Stimulated activated naive CD8-positive, alpha-beta T cell treated with anti-CD3 and anti-CD28 coated beads, Interleukin-15, amount 100 ng/mL, for 72 hours (primary cell): ENCODE measurements at regions not wholly inside any gene's neighbourhood (a gene's known extent, or its start where the extent isn't known, plus 50 kb on each side); places are given as distances from the start of the nearest gene placed in this dataset.

Experiments
- ATAC-seq: fragments of 150-1000 bp; cut with Tn5 transposase; 2 replicates; pipeline ENCODE4 v1.10.0; 2021; ENCODE audit warnings: mild to moderate bottlenecking, moderate library complexity
- DNase-seq, 2 donors: peaks; one replicate each; pipeline ENCODE4 v3.0.0; 2021 to 2022
- H3K27ac Mint-ChIP-seq, 2 donors: one replicate each; pipeline ENCODE4 v1.8.0; 2022; ENCODE audit warnings: mild to moderate bottlenecking in 2 of 2, mixed read lengths in 2 of 2, moderate library complexity in 2 of 2
- H3K27me3 Mint-ChIP-seq: one replicate; pipeline ENCODE4 v1.8.0; 2022; ENCODE audit warnings: mixed read lengths
- H3K4me1 Mint-ChIP-seq: one replicate; pipeline ENCODE4 v1.8.0; 2022; ENCODE audit warnings: mild to moderate bottlenecking, mixed read lengths
- H3K4me3 Mint-ChIP-seq, 2 donors: one replicate each; pipeline ENCODE4 v1.8.0; 2022; ENCODE audit warnings: mild to moderate bottlenecking in 2 of 2, mixed read lengths in 2 of 2, moderate library complexity in 1 of 2
- H3K9me3 Mint-ChIP-seq, 2 donors: one replicate each; pipeline ENCODE4 v1.8.0; 2022; ENCODE audit warnings: mixed read lengths in 2 of 2

DNA sequence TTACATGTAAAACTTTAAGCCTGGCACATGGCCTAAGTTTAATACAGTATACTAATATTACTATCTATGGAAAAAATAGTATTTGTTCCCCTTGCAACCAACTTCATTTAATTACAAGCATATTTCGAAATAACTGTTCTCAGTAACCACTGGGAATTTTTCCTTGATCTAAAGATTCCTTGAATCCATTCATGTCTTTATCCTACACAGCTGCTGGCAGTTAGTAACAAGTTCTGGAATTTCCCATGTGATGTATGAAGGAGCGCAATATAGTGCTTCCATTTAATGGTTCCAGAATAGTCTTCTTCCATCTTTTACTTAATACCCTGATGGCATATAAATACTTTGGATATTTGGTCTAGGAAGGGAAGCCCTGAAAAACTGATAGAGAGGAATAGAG lies 136.5 kb downstream of the AASDH start:
- ATAC-seq (no peak), DNase-seq (no peak)
- Mint-ChIP-seq H3K27me3 (peaks cover 27% of the 10 kb centered on the region), H3K4me1 (no peaks in the 10 kb centered on the region), H3K9me3 (no peaks in the 10 kb centered on the region), H3K27ac (no peak overlapping the region), H3K4me3 (no peak overlapping the region)

DNA sequence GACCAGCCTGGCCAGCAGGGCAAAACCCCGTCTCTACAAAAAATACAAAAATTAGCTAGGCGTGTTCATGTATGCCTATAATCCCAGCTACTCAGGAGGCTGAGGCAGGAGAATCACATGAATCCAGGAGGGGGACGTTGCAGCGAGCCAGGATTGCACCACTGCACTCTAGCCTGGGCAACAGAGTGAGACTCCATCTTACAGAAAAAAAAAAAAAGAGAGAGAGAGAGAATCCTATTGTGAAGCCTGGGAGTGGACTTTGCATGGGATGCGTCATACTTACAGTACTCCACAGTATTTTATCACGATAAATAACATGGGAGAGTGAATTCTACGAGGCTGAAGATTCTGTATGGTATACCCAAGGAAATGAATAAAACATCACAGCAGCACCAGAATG lies 139.6 kb downstream of the AASDH start:
- H3K4me3 Mint-ChIP-seq, result no peak overlapping the region
- ATAC-seq (no peak), DNase-seq (no peak)
- peaks cover 32% of the 10 kb centered on the region for H3K27me3 Mint-ChIP-seq
- H3K4me1 Mint-ChIP-seq, result no peaks in the 10 kb centered on the region
- no peaks in the 10 kb centered on the region for H3K9me3 Mint-ChIP-seq
- H3K27ac Mint-ChIP-seq, result no peak overlapping the region

DNA sequence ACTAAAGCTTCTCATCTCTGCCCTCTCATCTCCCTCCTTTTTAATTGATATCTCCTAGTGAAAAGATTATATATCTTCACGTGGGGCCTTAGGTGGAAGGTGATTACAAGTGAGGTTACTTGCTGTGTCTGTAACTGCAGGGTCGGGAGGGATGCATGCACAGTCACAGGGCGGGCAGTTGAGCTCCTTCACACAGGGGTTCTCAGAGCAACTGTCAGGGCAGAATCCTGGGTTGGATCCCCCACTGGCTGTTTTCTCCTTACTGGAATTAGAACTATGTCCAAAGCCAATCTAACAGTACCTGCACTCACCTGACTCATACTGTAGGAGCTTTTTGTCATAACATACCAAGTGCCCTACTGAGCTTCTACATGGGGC lies 141.1 kb downstream of the AASDH start:
- no peak overlapping the region for H3K27ac Mint-ChIP-seq

DNA sequence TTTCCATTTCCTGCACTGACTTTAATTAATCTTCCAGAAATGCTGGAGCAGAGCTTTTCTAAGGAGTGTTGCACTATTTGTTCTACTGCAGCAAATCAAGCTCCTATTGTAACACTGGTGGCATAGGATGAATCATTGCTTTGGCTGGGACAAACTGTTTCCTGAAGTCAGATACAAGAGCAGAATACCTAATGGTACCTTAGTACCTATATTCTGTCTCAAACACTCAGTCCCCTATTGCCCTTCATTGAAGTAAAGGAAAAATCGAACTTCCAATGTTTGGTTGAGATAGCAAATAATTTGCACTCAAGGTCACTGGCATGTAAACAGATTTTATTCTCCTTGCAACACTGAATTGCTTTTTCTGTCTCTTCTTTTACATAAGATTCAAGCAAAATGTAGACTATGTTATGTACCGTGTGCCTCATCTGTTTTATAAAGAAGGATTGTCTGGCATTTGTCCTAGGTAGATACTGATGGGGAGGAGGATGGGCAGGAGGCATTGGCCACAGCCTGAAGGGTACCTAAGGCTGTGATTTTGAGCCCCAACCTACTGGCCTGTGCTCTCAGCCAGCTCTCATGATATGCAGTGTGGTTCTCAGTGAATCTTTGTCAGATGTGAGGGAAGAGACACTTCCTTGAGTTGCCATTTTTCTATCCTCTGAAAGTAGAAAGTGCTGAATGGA lies 141.6 kb downstream of the AASDH start:
- no peak overlapping the region for H3K4me3 Mint-ChIP-seq
- ATAC-seq (no peak), DNase-seq (no peak)
- H3K9me3 Mint-ChIP-seq, result no peaks in the 10 kb centered on the region
- peaks cover 38% of the 10 kb centered on the region for H3K27me3 Mint-ChIP-seq
- no peaks in the 10 kb centered on the region for H3K4me1 Mint-ChIP-seq
- H3K27ac Mint-ChIP-seq, result no peak overlapping the region

More for the DNA sequence above, 141.1 kb downstream of the AASDH start:
- no peak for ATAC-seq
- no peaks in the 10 kb centered on the region for H3K9me3 Mint-ChIP-seq
- no peaks in the 10 kb centered on the region for H3K4me1 Mint-ChIP-seq
- peaks cover 38% of the 10 kb centered on the region for H3K27me3 Mint-ChIP-seq
- H3K4me3 Mint-ChIP-seq, result no peak overlapping the region
- DNase-seq, result no peak

DNA sequence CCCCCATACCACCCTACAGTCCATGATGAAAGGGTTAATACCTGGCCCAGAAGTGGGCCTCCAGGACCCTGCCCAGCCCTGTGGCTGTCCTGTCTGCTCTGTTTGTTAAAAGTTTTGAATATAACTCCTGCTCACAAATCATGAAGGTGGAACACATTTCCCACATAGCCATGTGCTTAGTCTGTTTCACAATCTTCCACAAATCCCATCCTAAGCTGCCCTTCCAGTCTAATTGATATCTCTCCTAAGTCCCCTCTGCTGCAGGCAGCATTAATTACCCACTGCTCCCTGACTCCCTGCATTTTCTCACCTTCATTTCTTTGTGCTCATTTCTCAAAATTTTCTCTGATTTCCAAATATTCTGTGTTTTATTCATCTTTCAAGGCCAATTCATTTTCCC lies 142.6 kb downstream of the AASDH start:
- no peaks in the 10 kb centered on the region for H3K4me1 Mint-ChIP-seq
- H3K27ac Mint-ChIP-seq, result no peak overlapping the region
- H3K4me3 Mint-ChIP-seq, result no peak overlapping the region
- no peaks in the 10 kb centered on the region for H3K9me3 Mint-ChIP-seq
- peaks cover 38% of the 10 kb centered on the region for H3K27me3 Mint-ChIP-seq
- ATAC-seq, result no peak
- no peak for DNase-seq

DNA sequence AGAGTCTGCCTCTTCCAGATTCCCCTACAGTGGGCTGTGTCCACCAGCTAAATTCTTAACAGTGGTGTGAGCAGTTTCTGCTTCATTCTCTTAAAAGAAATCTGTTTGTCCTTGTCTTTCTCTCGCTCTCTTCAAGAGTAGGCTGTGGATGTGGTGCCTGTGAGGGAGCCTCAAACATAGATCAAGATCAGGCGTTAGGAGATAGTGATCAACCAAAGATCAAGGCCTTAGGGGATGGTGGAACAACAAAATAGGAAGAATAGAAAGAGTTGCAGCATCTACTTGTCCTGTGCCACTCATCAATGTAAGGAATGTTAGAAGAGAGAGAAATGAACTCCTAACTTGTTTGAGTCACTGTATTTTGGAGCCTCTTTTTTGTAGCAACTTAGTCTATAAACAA lies 144.2 kb downstream of the AASDH start:
- ATAC-seq (no peak), DNase-seq (no peak)
- Mint-ChIP-seq H3K27me3 (peaks cover 38% of the 10 kb centered on the region), H3K4me3 (no peak overlapping the region), H3K27ac (no peak overlapping the region), H3K9me3 (no peaks in the 10 kb centered on the region), H3K4me1 (no peaks in the 10 kb centered on the region)

DNA sequence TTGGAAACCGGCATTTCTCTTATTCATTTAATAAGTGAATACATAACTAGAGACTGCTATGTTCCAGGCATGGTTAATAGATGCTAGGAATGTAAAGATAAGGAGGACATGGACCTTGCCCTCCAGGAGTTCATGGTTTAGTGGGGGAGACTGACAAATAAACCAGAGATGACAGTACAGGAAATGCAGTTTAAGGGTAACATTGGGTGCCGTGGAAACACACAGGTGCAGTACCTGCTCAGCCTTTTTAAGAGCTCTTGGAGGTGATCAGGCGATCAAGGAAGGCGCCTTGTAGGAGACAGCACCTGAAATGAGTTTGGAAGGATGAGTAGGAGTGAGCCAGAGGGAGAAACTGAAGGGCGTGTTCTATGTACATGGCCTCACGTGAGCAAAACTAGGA lies 145.8 kb downstream of the AASDH start:
- H3K4me1 Mint-ChIP-seq, result no peaks in the 10 kb centered on the region
- no peak for ATAC-seq
- H3K9me3 Mint-ChIP-seq, result no peaks in the 10 kb centered on the region
- no peak overlapping the region for H3K4me3 Mint-ChIP-seq
- no peak for DNase-seq
- peak overlapping the region in 1 of 2 donors; percentile 82 for H3K27ac Mint-ChIP-seq
- peaks cover 28% of the 10 kb centered on the region for H3K27me3 Mint-ChIP-seq

DNA sequence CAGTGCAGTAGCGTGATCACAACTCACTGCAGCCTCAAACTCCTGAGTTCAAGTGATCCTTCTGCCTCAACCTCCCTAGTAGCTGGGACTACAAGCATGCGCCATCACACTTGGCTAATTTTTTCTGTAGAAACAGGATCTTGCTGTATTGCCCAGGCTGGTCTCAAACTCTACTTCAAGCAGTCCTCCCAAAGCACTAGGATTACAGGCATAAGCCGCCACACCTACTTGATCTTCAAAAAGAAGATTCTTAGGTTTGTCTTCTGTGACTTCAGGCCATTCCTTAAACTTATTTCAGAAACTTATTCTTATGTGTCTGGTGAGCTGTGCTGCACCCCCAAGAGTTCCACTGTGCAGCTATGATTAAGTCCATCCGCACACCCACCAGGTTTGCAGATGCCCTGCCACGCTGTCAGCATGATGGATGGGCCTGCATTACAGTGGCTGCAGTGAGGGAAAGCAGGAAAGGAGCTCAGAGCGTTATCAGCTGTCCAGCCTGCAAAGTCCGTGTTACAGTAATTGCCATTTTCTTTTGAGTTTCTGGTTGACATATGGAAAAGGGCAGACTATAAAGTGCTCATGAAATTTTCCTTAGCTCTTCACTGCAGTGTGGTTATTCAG lies 146.6 kb downstream of the AASDH start:
- no peaks in the 10 kb centered on the region for H3K4me1 Mint-ChIP-seq
- ATAC-seq (no peak), DNase-seq (no peak)
- peaks cover 19% of the 10 kb centered on the region for H3K27me3 Mint-ChIP-seq
- no peak overlapping the region for H3K4me3 Mint-ChIP-seq
- H3K27ac Mint-ChIP-seq, result no peak overlapping the region
- H3K9me3 Mint-ChIP-seq, result no peaks in the 10 kb centered on the region

DNA sequence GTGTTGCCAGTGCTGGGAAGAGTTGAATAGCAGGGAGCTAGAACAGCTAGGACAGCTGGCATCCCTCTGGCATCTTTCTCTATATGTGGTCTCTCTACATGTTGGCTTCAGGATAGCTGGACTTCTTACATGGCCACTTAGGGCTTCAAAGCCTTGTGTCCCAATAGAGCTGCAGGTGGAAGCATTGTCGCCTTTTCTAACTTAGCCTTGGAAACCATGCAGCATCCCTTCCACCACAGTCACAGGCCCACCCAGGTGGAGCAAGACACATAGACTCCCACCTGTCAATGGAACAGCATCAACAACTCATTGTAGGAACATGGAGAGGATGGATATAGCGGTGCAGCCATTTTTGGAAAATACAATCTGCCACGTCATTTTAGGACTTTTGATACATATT lies 149.0 kb downstream of the AASDH start:
- ATAC-seq (no peak), DNase-seq (no peak)
- Mint-ChIP-seq H3K27ac (no peak overlapping the region), H3K27me3 (peaks cover 7% of the 10 kb centered on the region), H3K4me1 (no peaks in the 10 kb centered on the region), H3K4me3 (no peak overlapping the region), H3K9me3 (no peaks in the 10 kb centered on the region)

DNA sequence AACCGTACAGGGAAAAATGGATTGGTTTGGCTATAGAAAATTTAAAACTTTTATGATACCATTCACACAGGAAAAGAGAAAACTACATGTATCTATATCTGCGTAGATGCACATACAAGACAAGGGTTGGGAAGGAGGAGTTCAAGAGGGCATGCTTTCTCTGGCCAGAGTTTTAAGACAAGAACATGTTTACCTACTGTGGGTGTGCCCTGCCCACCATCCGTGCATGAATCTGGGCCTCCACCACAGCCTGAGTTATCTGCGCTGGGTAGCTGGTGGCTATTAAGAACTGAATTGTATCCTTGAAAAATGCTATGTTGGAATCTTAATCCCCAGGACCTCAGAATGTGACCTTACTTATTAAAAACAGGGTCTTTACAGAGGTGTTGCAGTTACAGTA lies 151.6 kb downstream of the AASDH start:
- H3K9me3 Mint-ChIP-seq, result peaks cover 6 to 12% of the 10 kb centered on the region in 2 donors
- DNase-seq, result no peak
- H3K27me3 Mint-ChIP-seq, result no peaks in the 10 kb centered on the region
- no peak overlapping the region for H3K27ac Mint-ChIP-seq
- no peak overlapping the region for H3K4me3 Mint-ChIP-seq
- H3K4me1 Mint-ChIP-seq, result no peaks in the 10 kb centered on the region
- ATAC-seq, result no peak

DNA sequence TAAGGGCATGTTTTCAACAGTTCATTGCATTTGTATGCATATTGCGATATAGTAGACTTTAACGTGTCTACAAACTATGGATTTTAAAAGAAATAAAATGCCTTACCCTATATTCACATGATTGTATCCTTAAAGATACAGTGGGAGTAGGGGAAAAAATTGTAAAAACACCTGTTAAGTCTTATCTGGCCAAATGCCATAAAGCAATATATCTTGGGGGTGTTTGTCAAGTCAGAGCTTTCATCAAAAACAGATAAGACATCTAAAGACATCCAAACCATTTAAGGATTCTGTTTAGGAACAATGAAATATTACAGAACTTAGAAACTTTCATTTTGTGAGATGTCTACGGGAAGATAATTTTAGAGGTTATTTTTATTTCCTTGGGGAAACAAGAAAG lies 152.3 kb downstream of the AASDH start:
- ATAC-seq (no peak), DNase-seq (no peak)
- H3K27ac Mint-ChIP-seq, result no peak overlapping the region
- H3K27me3 Mint-ChIP-seq, result no peaks in the 10 kb centered on the region
- H3K4me3 Mint-ChIP-seq, result no peak overlapping the region
- peaks cover 6 to 12% of the 10 kb centered on the region in 2 donors for H3K9me3 Mint-ChIP-seq
- H3K4me1 Mint-ChIP-seq, result no peaks in the 10 kb centered on the region

DNA sequence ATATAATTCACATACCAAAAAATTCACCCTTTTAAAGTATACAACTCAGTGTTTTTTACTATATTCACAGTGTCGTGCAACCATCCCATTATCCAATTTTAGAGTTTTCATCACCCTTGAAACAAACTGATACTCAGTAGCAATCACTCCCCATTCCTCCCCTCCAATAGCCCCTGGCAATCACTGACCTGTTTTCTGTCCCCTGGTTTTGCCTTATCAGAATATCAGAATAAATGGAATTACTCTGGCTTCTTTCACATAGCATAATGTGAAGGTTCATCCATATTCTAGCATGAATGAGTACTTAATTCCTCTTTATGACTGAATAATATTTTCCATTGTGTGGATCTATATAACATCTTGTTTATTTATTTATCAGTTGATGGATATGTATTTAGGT lies 153.2 kb downstream of the AASDH start:
- ATAC-seq (no peak), DNase-seq (no peak)
- Mint-ChIP-seq H3K27ac (no peak overlapping the region), H3K9me3 (peaks cover 6 to 12% of the 10 kb centered on the region in 2 donors), H3K27me3 (peaks cover under 1% of the 10 kb centered on the region), H3K4me3 (no peak overlapping the region), H3K4me1 (no peaks in the 10 kb centered on the region)

DNA sequence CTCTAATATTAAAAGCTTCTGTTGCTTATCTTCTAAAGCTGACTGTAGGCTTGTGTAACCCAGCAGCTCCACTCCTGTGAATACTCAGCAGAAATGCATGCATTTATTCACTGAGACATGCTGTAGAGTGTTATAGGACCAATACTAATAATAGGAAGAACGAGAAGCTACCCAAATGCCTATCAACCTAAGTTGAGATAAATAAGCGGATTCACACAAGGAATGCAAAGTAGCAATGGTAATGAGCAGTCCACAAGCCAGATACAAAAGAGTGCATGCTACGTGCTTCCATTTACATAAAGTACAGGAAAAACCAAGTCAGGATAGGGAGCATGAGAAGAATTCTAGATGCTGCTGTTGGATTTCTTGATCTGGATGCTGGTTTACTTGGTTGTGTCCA lies 155.9 kb downstream of the AASDH start:
- no peaks in the 10 kb centered on the region for H3K4me1 Mint-ChIP-seq
- no peak for ATAC-seq
- no peak for DNase-seq

DNA sequence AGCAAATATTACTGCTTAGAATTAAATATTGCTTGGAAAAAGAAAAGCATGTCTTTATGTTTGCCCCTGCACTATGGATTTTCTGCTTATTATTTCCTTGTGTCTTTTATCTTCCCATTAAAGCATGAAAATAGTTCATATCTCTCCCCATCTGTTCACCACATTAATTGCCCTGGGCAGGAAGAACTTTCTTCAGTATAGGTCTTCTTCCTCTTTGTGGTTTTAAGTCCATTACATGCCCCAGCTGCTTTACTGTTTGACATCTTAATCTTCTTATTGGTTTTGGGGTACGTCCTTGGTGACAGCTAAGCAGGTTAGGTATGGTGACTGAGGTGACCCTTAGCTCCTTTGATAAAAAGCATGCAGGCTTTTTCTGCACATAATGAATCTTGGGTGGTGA lies 157.3 kb downstream of the AASDH start:
- peaks cover 6 to 12% of the 10 kb centered on the region in 2 donors for H3K9me3 Mint-ChIP-seq
- H3K4me3 Mint-ChIP-seq, result no peak overlapping the region
- no peak overlapping the region for H3K27ac Mint-ChIP-seq
- H3K27me3 Mint-ChIP-seq, result peaks cover 20% of the 10 kb centered on the region
- H3K4me1 Mint-ChIP-seq, result no peaks in the 10 kb centered on the region
- ATAC-seq (no peak), DNase-seq (no peak)

More for the DNA sequence above, 155.9 kb downstream of the AASDH start:
- Mint-ChIP-seq H3K9me3 (peaks cover 6 to 12% of the 10 kb centered on the region in 2 donors), H3K27ac (no peak overlapping the region), H3K27me3 (peaks cover 20% of the 10 kb centered on the region), H3K4me3 (no peak overlapping the region)

DNA sequence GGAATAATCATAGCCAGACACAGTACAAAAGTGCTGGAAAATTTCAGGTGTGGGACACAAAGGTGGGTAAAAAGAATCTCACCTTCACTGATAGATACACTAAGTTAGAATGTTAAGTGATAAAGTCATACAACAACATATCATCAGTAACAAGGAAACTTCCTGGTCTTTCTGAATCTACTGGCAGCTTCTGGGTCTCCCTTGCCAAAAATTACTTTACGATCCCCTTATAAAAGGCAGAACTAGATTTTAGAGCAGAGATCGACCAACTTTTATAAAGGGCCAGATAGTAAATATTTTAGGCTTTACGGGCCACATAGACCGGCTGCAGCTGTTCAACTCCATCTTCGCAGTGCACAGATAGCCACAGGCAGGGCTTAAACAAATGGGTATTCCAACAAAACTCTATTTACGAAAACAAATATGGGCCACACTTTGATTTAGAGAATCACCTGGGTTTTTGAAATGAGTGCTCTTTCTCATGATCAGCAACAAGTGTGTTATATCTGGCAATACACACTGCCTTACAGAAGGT lies 159.9 kb downstream of the AASDH start:
- Mint-ChIP-seq H3K4me1 (no peaks in the 10 kb centered on the region), H3K27me3 (peaks cover 20% of the 10 kb centered on the region), H3K27ac (no peak overlapping the region), H3K9me3 (peaks cover 6 to 11% of the 10 kb centered on the region in 2 donors), H3K4me3 (no peak overlapping the region)
- no peak for ATAC-seq
- no peak for DNase-seq

DNA sequence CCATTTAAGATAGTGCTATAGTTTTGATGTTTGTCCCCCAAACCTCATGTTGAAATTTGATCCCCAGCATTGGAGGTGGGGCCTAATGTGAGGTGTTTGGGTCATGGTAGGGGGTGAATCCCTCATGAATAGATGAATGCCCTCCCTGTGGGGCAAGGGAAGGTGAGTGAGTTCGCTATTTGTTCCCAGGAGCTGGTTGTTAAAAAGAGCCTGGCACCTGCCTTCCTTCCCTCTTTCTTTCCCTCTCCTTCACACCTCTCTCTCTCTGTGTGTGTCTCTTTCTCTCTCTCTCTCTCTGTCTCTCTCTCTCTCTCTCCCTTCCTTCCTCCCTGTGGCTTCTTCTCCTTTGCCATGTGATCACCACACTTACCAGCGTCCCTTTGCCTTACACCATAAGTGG lies 160.7 kb downstream of the AASDH start:
- Mint-ChIP-seq H3K4me1 (no peaks in the 10 kb centered on the region), H3K9me3 (peaks cover 0 to 3% of the 10 kb centered on the region in 2 donors), H3K27ac (no peak overlapping the region), H3K4me3 (no peak overlapping the region), H3K27me3 (peaks cover 20% of the 10 kb centered on the region)
- DNase-seq (no peak), ATAC-seq (no peak)

DNA sequence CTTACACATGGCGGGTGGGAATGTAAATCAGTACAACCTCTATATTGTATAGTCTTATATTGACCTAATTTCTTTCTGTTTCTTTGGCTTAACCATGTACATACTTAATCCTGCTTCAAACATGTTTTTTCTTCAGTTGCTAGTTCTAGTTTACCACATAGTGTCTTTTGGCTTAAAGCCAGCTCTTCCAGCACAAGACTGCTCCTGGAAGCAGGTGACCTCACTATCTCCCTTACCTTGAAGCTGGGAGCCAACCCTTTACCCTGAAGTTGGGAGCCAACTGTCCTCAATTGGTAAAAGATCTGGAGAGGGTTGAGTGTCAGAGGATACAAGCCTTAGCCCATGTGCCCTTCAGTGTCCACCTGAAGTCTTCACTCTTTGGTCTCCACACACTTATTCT lies 162.7 kb downstream of the AASDH start:
- Mint-ChIP-seq H3K4me3 (no peak overlapping the region), H3K27ac (no peak overlapping the region), H3K4me1 (no peaks in the 10 kb centered on the region), H3K27me3 (peaks cover 31% of the 10 kb centered on the region), H3K9me3 (no peaks in the 10 kb centered on the region)
- DNase-seq (no peak), ATAC-seq (no peak)
